ENCODE measurements at regions not wholly inside any gene's neighbourhood (a gene's known extent, or its start where the extent isn't known, plus 50 kb on each side); places are given as distances from the start of the nearest gene placed in this dataset.

DNA sequence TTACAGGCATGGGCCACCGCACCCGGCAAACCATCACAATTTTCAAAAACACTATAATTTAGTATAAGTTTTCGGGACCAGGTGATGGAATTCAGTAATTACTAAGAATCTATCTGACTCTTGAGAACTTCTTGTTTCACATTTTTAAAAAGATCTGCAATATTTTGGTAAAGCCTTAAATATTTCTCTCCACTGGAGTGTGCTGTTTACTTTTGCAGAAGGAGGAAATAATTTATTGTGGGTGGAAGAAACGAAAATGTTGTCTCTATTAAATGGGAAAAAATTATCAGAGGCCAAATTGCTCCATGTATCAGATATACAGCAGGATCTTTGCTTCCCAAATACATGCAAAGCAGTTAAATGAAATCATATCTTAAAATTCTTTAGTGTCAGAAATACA lies 566.8 kb upstream of the CYLC2 start:
- no peak for TF ChIP-seq EZH2phosphoT487 (IDR thresholded peaks at IDR 0.05; ENCODE audit: low read length)
- TF ChIP-seq, protein P1, sequence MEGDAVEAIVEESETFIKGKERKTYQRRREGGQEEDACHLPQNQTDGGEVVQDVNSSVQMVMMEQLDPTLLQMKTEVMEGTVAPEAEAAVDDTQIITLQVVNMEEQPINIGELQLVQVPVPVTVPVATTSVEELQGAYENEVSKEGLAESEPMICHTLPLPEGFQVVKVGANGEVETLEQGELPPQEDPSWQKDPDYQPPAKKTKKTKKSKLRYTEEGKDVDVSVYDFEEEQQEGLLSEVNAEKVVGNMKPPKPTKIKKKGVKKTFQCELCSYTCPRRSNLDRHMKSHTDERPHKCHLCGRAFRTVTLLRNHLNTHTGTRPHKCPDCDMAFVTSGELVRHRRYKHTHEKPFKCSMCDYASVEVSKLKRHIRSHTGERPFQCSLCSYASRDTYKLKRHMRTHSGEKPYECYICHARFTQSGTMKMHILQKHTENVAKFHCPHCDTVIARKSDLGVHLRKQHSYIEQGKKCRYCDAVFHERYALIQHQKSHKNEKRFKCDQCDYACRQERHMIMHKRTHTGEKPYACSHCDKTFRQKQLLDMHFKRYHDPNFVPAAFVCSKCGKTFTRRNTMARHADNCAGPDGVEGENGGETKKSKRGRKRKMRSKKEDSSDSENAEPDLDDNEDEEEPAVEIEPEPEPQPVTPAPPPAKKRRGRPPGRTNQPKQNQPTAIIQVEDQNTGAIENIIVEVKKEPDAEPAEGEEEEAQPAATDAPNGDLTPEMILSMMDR (IDR thresholded peaks at IDR 0.05; ENCODE audit: low read length) = peak; percentile 32
- TF ChIP-seq EZH2 (optimal IDR thresholded peaks at IDR 0.05; ENCODE audit: low read depth, low read length) = no peak
